ENCODE measurements at regions not wholly inside any gene's neighbourhood (a gene's known extent, or its start where the extent isn't known, plus 50 kb on each side); places are given as distances from the start of the nearest gene placed in this dataset.
"Not testable (repeated sequence)": the region's sequence is repeated elsewhere in the genome, so short reads cannot be mapped to it uniquely, and the experiment has no call there.

DNA sequence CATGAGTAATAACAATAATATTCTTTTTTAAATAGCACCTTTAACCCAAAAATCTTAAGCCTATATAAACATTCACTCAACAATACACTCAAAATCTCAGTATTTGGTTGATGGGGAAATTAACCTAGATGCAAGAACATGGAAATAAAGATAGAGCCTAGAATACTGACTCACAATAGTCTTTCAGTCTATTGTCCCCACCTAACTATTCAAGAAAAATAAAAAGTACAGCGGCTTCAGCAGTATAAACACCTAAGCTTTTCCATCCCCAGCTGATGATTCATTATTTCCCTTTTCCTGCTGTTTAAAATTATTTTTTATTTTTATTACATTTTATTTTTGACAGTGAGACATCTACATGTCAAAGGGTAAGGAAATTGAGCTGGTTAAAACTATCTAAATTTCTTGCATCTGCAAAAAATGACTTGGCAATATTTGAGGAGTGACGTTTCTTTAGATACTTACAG is 201.4 kb downstream of the FZD1 start:
- TF ChIP-seq, protein P1, sequence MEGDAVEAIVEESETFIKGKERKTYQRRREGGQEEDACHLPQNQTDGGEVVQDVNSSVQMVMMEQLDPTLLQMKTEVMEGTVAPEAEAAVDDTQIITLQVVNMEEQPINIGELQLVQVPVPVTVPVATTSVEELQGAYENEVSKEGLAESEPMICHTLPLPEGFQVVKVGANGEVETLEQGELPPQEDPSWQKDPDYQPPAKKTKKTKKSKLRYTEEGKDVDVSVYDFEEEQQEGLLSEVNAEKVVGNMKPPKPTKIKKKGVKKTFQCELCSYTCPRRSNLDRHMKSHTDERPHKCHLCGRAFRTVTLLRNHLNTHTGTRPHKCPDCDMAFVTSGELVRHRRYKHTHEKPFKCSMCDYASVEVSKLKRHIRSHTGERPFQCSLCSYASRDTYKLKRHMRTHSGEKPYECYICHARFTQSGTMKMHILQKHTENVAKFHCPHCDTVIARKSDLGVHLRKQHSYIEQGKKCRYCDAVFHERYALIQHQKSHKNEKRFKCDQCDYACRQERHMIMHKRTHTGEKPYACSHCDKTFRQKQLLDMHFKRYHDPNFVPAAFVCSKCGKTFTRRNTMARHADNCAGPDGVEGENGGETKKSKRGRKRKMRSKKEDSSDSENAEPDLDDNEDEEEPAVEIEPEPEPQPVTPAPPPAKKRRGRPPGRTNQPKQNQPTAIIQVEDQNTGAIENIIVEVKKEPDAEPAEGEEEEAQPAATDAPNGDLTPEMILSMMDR (IDR thresholded peaks at IDR 0.05; ENCODE audit: insufficient read depth, low read length, missing control alignments) = no peak
- ChIA-PET CTCF (no interaction called here), POLR2A (no interaction called here)
- DNase-seq (ENCODE audit: low read depth, low spot score) = no peak
- no peak overlapping the region for H3K4me3 ChIP-seq (ENCODE audit: low read depth, low read length)

- ChIA-PET POLR2A (no interaction called here), CTCF (no interaction called here)
- DNase-seq (ENCODE audit: low read depth, low spot score) = no peak
- TF ChIP-seq, protein P1 (IDR thresholded peaks at IDR 0.05; ENCODE audit: insufficient read depth, low read length, missing control alignments) = no peak
- no peak overlapping the region for H3K4me3 ChIP-seq (ENCODE audit: low read depth, low read length)
Measured at GRCh38 chr7:91468256-91468655, 204.0 kb downstream of the FZD1 start.

DNA sequence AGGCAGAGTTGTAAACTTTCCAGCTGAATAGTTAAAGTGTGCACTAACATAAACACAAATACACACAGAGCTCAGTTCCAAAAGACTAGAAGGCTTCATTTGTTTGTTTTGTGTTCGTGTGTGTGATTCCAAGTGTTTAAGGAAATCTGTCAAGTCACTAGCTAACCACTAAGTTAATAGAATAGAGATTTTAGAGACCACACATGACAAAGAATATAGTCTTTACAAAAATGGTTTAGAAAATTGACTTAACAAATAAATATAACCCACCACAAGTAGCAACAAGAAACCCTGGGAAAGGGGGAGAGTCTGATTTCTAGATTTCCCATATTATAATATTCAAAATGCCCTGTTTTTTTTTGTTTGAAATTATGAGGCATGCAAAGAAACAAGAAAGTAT is 209.4 kb downstream of the FZD1 start:
- H3K4me3 ChIP-seq (ENCODE audit: low read depth, low read length) = no peak overlapping the region
- CTCF ChIA-PET = interaction anchor here (1.2 kb wide), 1 partner anchor 384 kb away, joined by 3 read pairs; no protein-coding TSS in a partner anchor
- DNase-seq (ENCODE audit: low read depth, low spot score) = no peak
- TF ChIP-seq, protein P1 (IDR thresholded peaks at IDR 0.05; ENCODE audit: insufficient read depth, low read length, missing control alignments) = no peak
- POLR2A ChIA-PET = no interaction called here

DNA sequence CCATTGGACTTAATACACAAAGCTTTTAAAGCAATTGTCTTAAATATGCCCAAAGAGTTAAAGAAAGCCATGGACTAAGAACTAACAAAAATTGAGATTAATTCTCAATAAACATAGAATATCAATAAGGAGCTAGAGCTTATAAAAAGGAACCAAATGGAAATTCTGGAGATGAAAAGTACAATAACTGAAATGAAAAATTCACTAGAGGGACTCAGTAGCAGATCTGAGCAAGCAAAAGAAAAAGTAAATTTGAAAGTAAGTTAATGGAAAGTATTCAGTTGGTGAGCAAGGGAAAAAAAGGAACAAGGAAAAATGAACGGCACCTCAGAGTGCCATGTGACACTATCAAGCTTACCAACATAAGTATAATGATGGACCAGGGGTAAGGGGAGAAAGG is 209.8 kb downstream of the FZD1 start:
- TF ChIP-seq, protein P1 (IDR thresholded peaks at IDR 0.05; ENCODE audit: insufficient read depth, low read length, missing control alignments) = no peak
- ChIA-PET CTCF (no interaction called here), POLR2A (no interaction called here)
- no peak overlapping the region for H3K4me3 ChIP-seq (ENCODE audit: low read depth, low read length)
- DNase-seq (ENCODE audit: low read depth, low spot score) = no peak

DNA sequence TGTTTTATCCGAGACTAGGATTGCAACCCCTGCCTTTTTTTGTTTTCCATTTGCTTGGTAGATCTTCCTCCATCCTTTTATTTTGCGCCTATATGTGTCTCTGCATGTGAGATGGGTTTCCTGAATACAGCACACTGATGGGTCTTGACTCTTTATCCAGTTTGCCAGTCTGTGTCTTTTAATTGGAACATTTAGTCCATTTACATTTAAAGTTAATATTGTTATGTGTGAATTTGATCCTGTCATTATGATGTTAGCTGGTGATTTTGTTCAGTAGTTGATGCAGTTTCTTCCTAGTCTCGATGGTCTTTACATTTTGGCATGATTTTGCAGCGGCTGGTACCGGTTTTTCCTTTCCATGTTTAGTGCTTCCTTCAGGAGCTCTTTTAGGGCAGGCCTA is 216.2 kb downstream of the FZD1 start:
- H3K4me3 ChIP-seq (ENCODE audit: low read depth, low read length); CTCF ChIA-PET; POLR2A ChIA-PET; DNase-seq (ENCODE audit: low read depth, low spot score): not testable (repeated sequence)

DNA sequence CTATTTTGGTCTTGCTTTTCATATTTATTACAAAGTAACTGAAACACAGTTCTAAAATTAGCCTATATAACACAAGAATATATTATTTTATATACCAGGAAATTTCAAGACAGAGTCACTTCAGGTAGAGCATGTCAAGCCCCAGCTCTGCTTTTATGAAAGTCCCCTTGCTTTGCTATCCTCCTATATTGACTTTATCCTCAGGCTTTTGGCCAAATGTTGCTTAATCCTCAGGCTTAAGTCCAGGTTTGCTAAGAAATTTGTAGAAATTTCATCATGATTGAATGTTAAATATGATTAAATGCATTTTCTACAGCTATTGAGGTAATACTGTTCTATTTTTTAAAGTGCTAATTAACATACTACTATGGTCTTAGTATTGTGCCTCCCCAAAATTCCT is 227.6 kb downstream of the FZD1 start:
- TF ChIP-seq, protein P1 (IDR thresholded peaks at IDR 0.05; ENCODE audit: insufficient read depth, low read length, missing control alignments) = no peak
- no peak overlapping the region for H3K4me3 ChIP-seq (ENCODE audit: low read depth, low read length)
- CTCF ChIA-PET = no interaction called here
- POLR2A ChIA-PET = no interaction called here
- no peak for DNase-seq (ENCODE audit: low read depth, low spot score)

DNA sequence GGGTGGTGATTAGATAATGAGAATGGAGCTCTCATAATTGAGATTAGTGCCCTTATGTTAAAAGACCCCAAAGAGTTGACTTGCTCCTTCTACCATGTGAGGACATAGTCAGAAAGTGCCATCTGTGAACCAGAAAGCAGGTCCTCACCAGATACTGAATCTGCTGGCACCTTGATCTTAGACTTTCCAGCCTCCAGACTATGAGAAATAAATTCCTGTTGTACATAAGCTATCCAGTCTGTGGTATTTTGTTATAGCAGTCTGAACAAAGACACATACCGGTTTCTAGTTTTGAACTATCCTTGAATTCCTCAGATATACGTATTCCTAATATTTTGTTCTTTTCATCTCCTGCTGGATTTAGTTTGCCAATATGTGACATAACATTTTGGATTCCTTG is 228.1 kb downstream of the FZD1 start:
- DNase-seq (ENCODE audit: low read depth, low spot score) = no peak
- ChIA-PET POLR2A (no interaction called here), CTCF (no interaction called here)
- no peak overlapping the region for H3K4me3 ChIP-seq (ENCODE audit: low read depth, low read length)
- TF ChIP-seq, protein P1 (IDR thresholded peaks at IDR 0.05; ENCODE audit: insufficient read depth, low read length, missing control alignments) = no peak

Measured in AG04449 (cell line).